Coronary artery (tissue), 2 donors: ENCODE measurements at regions not wholly inside any gene's neighbourhood (a gene's known extent, or its start where the extent isn't known, plus 50 kb on each side); places are given as distances from the start of the nearest gene placed in this dataset.

ENCODE experiments used
- DNase-seq: peaks from one replicate; pipeline ENCODE4 v3.0.0-alpha.2; 2017; ENCODE audit warnings: low spot score
- H3K27ac ChIP-seq, 2 donors: fragments of 200-600 bp; sonication (generic); one replicate each; pipeline ENCODE4 v1.5.1; 2016 to 2019
- H3K4me3 ChIP-seq: fragments of 200-600 bp; sonication (generic); 2 replicates; pipeline ENCODE4 v1.5.1; 2016; ENCODE audit warnings: mild to moderate bottlenecking, moderate library complexity
- CTCF ChIP-seq: fragments of 200-600 bp; sonication (generic); IDR thresholded peaks from one replicate; pipeline ENCODE4 v1.5.1; 2019; ENCODE audit warnings: antibody characterized with exemption

GRCh38 chr4:83191026-83191425 is 76.5 kb upstream of the PLAC8 start:
- DNase-seq = no peak
- TF ChIP-seq CTCF = no peak
- Histone ChIP-seq H3K4me3 (no peak overlapping the region), H3K27ac (no peak overlapping the region)

GRCh38 chr4:83189631-83190136 is 75.2 kb upstream of the PLAC8 start:
- DNase-seq = no peak
- TF ChIP-seq CTCF = no peak
- H3K4me3 ChIP-seq = no peak overlapping the region
- no peak overlapping the region for H3K27ac ChIP-seq

GRCh38 chr4:83180431-83180968 is 66.0 kb upstream of the PLAC8 start:
- no peak overlapping the region for H3K4me3 ChIP-seq
- H3K27ac ChIP-seq = no peak overlapping the region
- no peak for TF ChIP-seq CTCF
- DNase-seq = no peak

GRCh38 chr4:83179205-83179604 is 64.7 kb upstream of the PLAC8 start:
- no peak for TF ChIP-seq CTCF
- Histone ChIP-seq H3K4me3 (no peak overlapping the region), H3K27ac (no peak overlapping the region)
- no peak for DNase-seq

GRCh38 chr4:83178029-83178428 is 63.5 kb upstream of the PLAC8 start:
- DNase-seq = no peak
- no peak for TF ChIP-seq CTCF
- Histone ChIP-seq H3K27ac (no peak overlapping the region), H3K4me3 (no peak overlapping the region)

GRCh38 chr4:83177182-83177581 is 62.7 kb upstream of the PLAC8 start:
- Histone ChIP-seq H3K4me3 (no peak overlapping the region), H3K27ac (no peak overlapping the region)
- DNase-seq = no peak
- TF ChIP-seq CTCF = no peak

GRCh38 chr4:83174844-83175414 is 60.4 kb upstream of the PLAC8 start:
- no peak for TF ChIP-seq CTCF
- Histone ChIP-seq H3K27ac (no peak overlapping the region), H3K4me3 (no peak overlapping the region)
- no peak for DNase-seq
